ENCODE measurements at regions not wholly inside any gene's neighbourhood (a gene's known extent, or its start where the extent isn't known, plus 50 kb on each side); places are given as distances from the start of the nearest gene placed in this dataset.
"Not testable (repeated sequence)": the region's sequence is repeated elsewhere in the genome, so short reads cannot be mapped to it uniquely, and the experiment has no call there.

GRCh38 chr4:124978536-124978935, 266.0 kb upstream of the ANKRD50 start:
- DNase-seq, result not testable (repeated sequence)

- no peak for DNase-seq
Measured at GRCh38 chr4:124977045-124977444, 264.5 kb upstream of the ANKRD50 start.

- no peak for DNase-seq
Measured at GRCh38 chr4:124974152-124974551, 261.6 kb upstream of the ANKRD50 start.

GRCh38 chr4:124973716-124974115, 261.2 kb upstream of the ANKRD50 start:
- no peak for DNase-seq

GRCh38 chr4:124970011-124970410, 257.5 kb upstream of the ANKRD50 start:
- no peak for DNase-seq

- DNase-seq, result no peak
Measured at GRCh38 chr4:124965497-124965891, 253.0 kb upstream of the ANKRD50 start.

GRCh38 chr4:124964852-124965496, 252.4 kb upstream of the ANKRD50 start:
- DNase-seq, result no peak

- no peak for DNase-seq
Measured at GRCh38 chr4:124964251-124964650, 251.7 kb upstream of the ANKRD50 start.

- DNase-seq, result no peak
Measured at GRCh38 chr4:124961138-124961750, 248.7 kb upstream of the ANKRD50 start.

GRCh38 chr4:124958847-124959246, 246.3 kb upstream of the ANKRD50 start:
- no peak for DNase-seq

- no peak for DNase-seq
Measured at GRCh38 chr4:124955476-124955875, 242.9 kb upstream of the ANKRD50 start.

- DNase-seq, result no peak
Measured at GRCh38 chr4:124954046-124954445, 241.5 kb upstream of the ANKRD50 start.

GRCh38 chr4:124953486-124953885, 241.0 kb upstream of the ANKRD50 start:
- no peak for DNase-seq

GRCh38 chr4:124953061-124953460, 240.5 kb upstream of the ANKRD50 start:
- DNase-seq, result no peak

- no peak for DNase-seq
Measured at GRCh38 chr4:124952601-124953000, 240.1 kb upstream of the ANKRD50 start.

- no peak for DNase-seq
Measured at GRCh38 chr4:124948976-124949597, 236.6 kb upstream of the ANKRD50 start.

GRCh38 chr4:124947622-124948265, 235.2 kb upstream of the ANKRD50 start:
- no peak for DNase-seq

- DNase-seq, result no peak
Measured at GRCh38 chr4:124946696-124947095, 234.2 kb upstream of the ANKRD50 start.

- DNase-seq, result no peak
Measured at GRCh38 chr4:124945422-124945821, 232.9 kb upstream of the ANKRD50 start.

- DNase-seq, result no peak
Measured at GRCh38 chr4:124943938-124944337, 231.4 kb upstream of the ANKRD50 start.

- DNase-seq, result no peak
Measured at GRCh38 chr4:124943145-124943889, 230.8 kb upstream of the ANKRD50 start.

GRCh38 chr4:124941267-124941666, 228.7 kb upstream of the ANKRD50 start:
- DNase-seq, result no peak

GRCh38 chr4:124940387-124940786, 227.9 kb upstream of the ANKRD50 start:
- no peak for DNase-seq
